Right hindlimb (tissue), 1 donor: ENCODE measurements at regions not wholly inside any gene's neighbourhood (a gene's known extent, or its start where the extent isn't known, plus 50 kb on each side); places are given as distances from the start of the nearest gene placed in this dataset.
"Not testable (repeated sequence)": the region's sequence is repeated elsewhere in the genome, so short reads cannot be mapped to it uniquely, and the experiment has no call there.

Source experiments
- DNase-seq: peaks from one replicate; pipeline ENCODE4 v3.0.0-alpha.2; 2018

- DNase-seq = not testable (repeated sequence)
These were observed 150.0 kb downstream of the AVL9 start for GRCh38 chr7:32645255-32645654.

- DNase-seq = no peak
These were observed 147.9 kb downstream of the AVL9 start for GRCh38 chr7:32643194-32643593.

GRCh38 chr7:32639122-32639521 lies 143.8 kb downstream of the AVL9 start:
- no peak for DNase-seq

- DNase-seq = not testable (repeated sequence)
These were observed 143.3 kb downstream of the AVL9 start for GRCh38 chr7:32638479-32639121.
